Mesodermal cell (in vitro differentiated cells): ENCODE measurements at regions not wholly inside any gene's neighbourhood (a gene's known extent, or its start where the extent isn't known, plus 50 kb on each side); places are given as distances from the start of the nearest gene placed in this dataset.

Experiments
- H3K27ac ChIP-seq: 2 replicates; pipeline ENCODE4 v1.7.0; 2013; ENCODE audit warnings: mild to moderate bottlenecking, low read depth, low read length, moderate library complexity; ENCODE audit not compliant: severe bottlenecking
- H3K36me3 ChIP-seq: 2 replicates; pipeline ENCODE4 v1.7.1; 2013; ENCODE audit warnings: mild to moderate bottlenecking, low read length, moderate library complexity; ENCODE audit not compliant: control insufficient read depth, insufficient read depth
- H3K4me1 ChIP-seq: one replicate; pipeline ENCODE4 v1.7.1; 2013; ENCODE audit warnings: mild to moderate bottlenecking, low read length; ENCODE audit not compliant: insufficient read depth, control insufficient read depth, poor library complexity, severe bottlenecking
- H3K4me3 ChIP-seq: 2 replicates; pipeline ENCODE4 v1.7.0; 2013; ENCODE audit warnings: low read length, control low read depth, mild to moderate bottlenecking; ENCODE audit not compliant: insufficient read depth, poor library complexity, severe bottlenecking; ENCODE audit errors: extremely low read depth
- H3K9me3 ChIP-seq: 2 replicates; pipeline ENCODE4 v1.7.1; 2013; ENCODE audit warnings: mild to moderate bottlenecking, low read length, moderate library complexity; ENCODE audit not compliant: control insufficient read depth
- WGBS, 2 experiments: methylation state at CpG; one replicate each; pipeline ENCODE4 v1.1.5; 2013; ENCODE audit warnings: missing lambda C conversion rate in 2 of 2; ENCODE audit not compliant: insufficient coverage in 2 of 2; 5-methylcytosine and 5-hydroxymethylcytosine counted together

DNA sequence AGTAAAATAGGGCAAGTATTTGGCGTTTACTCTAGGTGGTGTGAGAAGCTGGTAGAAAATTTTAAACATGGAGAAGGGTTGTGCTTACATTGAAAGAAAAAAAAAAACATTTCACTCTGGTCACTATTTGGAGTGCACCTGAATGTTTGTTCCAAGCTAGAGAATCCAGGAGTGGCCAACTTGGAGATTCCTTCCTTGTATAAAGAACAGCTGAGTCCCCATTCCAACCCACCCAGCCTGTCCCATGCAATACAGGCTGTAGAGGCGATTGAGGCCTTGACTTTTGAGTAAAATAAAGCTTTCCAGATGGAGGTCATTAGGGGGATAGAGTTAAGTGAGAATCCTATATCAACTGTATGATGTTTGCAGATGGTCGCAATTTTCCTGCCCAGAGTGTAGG, 203.8 kb upstream of the SYT4 start:
- Histone ChIP-seq H3K27ac (no peak overlapping the region), H3K9me3 (peaks cover 12% of the 10 kb centered on the region), H3K36me3 (no peaks in the 10 kb centered on the region), H3K4me1 (no peaks in the 10 kb centered on the region), H3K4me3 (no peak overlapping the region)
- 90 to 92% methylated on average over 2 of the region's 3 CpGs for WGBS, 2 experiments

DNA sequence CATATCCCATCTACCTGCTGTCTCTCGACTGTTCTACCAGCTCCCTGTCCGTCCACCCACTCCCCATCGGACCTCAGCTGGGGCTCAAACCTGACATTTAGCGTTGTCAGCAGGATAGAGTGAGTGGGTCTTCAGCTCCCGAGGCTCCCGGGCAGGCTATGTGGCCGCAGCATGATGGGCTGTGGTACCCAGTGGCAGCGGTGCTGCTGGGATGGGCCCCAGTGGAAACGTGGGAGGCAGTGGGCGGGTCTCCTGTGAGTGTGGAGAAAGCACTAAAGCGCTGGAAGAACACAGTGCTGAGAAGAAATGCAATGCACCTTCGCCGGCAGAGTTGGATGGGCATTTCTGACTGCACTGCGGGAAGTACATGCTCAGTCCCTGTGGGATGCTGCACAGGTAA, 204.8 kb upstream of the SYT4 start:
- H3K27ac ChIP-seq = no peak overlapping the region
- H3K36me3 ChIP-seq = no peaks in the 10 kb centered on the region
- no peaks in the 10 kb centered on the region for H3K4me1 ChIP-seq
- no peak overlapping the region for H3K4me3 ChIP-seq
- WGBS, 2 experiments = 92 to 94% methylated on average over 14 of the region's 14 CpGs
- peaks cover 12% of the 10 kb centered on the region for H3K9me3 ChIP-seq

DNA sequence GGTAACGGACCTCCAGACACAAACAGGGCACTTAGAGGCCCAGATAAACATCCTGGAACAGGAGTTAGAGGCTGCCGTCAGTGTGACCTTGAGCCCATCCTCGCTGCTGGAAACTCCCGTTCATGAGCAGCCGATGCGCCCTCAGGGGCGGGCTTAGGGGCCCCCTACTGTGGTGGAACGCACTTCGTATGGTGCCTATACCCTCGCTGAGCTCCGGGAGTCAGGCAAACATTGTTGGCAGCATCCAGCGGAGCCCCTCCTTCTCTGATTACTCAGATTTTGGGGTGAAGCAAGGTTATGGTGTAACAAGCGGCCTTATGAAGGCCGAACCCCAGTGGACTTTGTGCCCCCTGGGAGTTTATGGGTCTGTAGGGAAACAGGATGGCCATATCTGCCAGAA, 205.3 kb upstream of the SYT4 start:
- 88 to 91% methylated on average over 10 to 11 of the region's 14 CpGs for WGBS, 2 experiments
- H3K4me1 ChIP-seq = no peaks in the 10 kb centered on the region
- H3K9me3 ChIP-seq = peaks cover 12% of the 10 kb centered on the region
- no peaks in the 10 kb centered on the region for H3K36me3 ChIP-seq
- no peak overlapping the region for H3K4me3 ChIP-seq
- no peak overlapping the region for H3K27ac ChIP-seq

DNA sequence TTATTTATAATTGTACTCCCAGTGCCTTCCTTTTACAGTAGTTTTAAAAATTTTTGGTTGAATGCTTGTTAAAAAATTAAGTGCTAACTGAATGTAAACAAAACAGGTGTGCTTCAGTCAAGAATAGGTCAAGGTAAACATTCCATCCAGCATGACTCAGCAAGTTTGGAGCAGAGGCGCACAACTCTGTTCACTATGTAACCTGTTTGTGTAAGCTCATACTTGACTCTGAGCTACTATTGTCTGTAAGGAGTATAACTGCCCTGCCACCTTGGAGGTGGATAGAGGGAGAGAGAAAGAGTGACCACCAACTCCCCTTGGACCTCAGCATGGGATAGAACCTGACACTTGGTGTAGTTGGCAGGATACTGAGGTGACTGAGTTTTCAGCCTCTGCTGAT, 207.4 kb upstream of the SYT4 start:
- 86% methylated on average over 1 of the region's 1 CpG for WGBS, 2 experiments
- Histone ChIP-seq H3K27ac (no peak overlapping the region), H3K36me3 (no peaks in the 10 kb centered on the region), H3K9me3 (peaks cover 12% of the 10 kb centered on the region), H3K4me3 (no peak overlapping the region), H3K4me1 (no peaks in the 10 kb centered on the region)

DNA sequence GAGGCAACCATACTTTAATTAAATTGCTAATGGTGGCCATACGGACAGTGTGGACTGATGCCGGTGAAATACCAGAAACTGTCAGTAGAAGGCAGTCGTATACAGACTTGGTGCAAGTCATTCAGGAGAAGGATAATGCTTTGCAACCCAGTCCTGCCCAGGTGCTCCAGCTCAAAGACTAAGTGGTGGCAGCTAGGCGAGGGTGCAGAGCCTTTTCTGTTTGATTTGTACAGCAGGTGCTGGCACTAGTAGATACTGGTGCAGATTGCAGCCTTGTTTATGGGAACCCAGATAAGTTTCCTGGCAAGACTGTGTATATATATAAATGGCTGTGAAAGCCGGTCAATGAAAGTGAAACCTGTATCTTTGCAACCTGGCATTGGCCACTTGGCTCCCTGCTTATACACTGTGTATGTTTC, 208.3 kb upstream of the SYT4 start:
- no peak overlapping the region for H3K27ac ChIP-seq
- no peaks in the 10 kb centered on the region for H3K4me1 ChIP-seq
- 89% methylated on average over 4 of the region's 5 CpGs for WGBS, 2 experiments
- H3K36me3 ChIP-seq = no peaks in the 10 kb centered on the region
- H3K4me3 ChIP-seq = no peak overlapping the region
- H3K9me3 ChIP-seq = peaks cover 12% of the 10 kb centered on the region

DNA sequence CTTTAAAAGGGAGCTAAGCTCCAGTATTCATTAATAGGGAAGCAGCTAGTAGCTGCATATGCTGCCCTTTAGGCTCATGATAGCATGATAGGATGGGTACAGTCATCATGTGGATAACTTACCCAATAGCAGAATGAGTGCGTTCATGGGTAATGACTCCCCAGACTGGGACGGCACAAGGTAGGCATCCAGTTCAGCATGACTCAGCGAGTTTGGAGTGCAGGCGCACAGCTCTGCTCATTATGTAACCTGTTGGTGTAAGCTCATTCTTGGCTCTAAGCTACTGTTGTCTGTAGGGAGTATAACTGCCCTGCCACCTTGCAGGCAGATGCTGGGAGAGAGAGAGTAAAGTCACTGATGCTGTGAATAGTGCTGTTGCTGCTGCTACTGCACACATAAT, 209.2 kb upstream of the SYT4 start:
- H3K9me3 ChIP-seq = peaks cover 12% of the 10 kb centered on the region
- no peak overlapping the region for H3K4me3 ChIP-seq
- no peaks in the 10 kb centered on the region for H3K36me3 ChIP-seq
- H3K27ac ChIP-seq = no peak overlapping the region
- 93 to 98% methylated on average over 3 to 4 of the region's 4 CpGs for WGBS, 2 experiments
- no peaks in the 10 kb centered on the region for H3K4me1 ChIP-seq

DNA sequence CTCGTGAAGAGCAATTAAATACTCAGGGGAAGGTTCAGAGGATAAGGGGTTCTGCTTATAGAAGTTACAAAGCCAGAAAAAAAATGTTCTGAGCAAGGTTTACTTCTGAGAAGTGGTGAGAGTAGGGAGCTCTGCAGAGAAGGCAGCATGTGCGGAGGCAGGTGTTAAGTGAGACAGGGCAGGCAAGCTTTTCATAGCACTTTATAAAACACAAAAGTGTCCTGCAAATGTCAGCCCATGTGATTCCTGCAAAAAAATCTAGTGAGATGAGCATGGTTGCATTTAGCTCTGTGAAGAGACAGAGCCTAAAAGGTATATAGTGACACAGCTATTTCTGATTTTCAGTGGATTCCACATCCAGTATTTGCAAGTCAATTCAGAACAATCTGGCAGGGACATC, 223.8 kb upstream of the SYT4 start:
- no peaks in the 10 kb centered on the region for H3K9me3 ChIP-seq
- 96 to 100% methylated on average over 2 of the region's 2 CpGs for WGBS, 2 experiments
- H3K4me1 ChIP-seq = no peaks in the 10 kb centered on the region
- H3K36me3 ChIP-seq = no peaks in the 10 kb centered on the region
- no peak overlapping the region for H3K27ac ChIP-seq
- H3K4me3 ChIP-seq = no peak overlapping the region

DNA sequence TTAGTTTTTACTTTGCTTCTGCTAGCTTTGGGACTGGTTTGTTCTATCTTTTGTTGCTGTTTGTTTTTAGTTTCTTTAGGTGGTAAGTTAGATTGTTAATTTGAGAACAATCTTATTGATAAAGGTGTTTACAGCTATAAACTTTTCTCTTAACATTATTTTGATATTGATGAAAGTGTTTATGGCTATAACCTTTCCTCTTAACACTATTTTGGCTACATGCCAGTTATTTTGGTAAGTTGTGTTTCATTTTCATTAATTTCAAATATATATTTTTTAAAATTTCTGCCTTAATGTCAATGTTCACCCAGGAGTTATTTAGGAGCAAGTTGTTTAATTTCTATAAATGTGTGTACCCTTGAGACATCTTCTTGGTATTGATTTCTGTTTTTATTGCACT, 229.6 kb upstream of the SYT4 start:
- Histone ChIP-seq H3K4me3 (no peak overlapping the region), H3K36me3 (no peaks in the 10 kb centered on the region), H3K27ac (no peak overlapping the region), H3K9me3 (peaks cover 13% of the 10 kb centered on the region), H3K4me1 (no peaks in the 10 kb centered on the region)

DNA sequence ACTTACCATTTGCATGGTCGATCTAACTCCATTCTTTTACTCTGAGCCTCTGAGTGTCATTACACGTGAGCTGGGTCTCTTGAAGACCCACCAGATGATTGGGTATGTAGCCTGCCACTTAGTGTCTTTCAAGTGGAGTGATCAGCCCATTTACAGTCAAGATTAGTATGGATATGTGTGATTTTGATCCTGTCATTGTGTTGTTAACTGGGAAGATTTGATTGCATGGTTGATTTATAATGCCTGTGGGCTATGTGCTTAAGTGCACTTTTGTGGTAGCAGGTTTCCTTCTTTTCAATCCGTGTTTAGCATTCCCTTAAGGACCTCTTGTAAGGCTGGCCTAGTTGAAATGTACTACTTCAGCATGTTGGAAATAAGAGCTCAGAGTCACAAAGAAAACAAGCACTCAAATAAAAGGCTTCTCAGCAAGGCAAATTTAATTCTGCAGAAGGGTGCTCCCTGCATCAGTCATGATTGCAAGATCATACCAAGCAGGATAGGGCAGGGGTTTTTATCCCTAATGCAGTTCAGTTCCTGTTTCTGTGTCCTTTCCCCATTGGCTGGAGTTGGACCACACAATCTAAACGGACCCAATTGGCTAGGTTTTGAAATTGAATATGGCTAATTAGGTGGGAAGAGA, 230.7 kb upstream of the SYT4 start:
- H3K4me3 ChIP-seq = no peak overlapping the region
- no peaks in the 10 kb centered on the region for H3K4me1 ChIP-seq
- no peak overlapping the region for H3K27ac ChIP-seq
- WGBS, 2 experiments = 74% methylated on average over 3 to 4 of the region's 4 CpGs
- peaks cover 13% of the 10 kb centered on the region for H3K9me3 ChIP-seq
- H3K36me3 ChIP-seq = no peaks in the 10 kb centered on the region

DNA sequence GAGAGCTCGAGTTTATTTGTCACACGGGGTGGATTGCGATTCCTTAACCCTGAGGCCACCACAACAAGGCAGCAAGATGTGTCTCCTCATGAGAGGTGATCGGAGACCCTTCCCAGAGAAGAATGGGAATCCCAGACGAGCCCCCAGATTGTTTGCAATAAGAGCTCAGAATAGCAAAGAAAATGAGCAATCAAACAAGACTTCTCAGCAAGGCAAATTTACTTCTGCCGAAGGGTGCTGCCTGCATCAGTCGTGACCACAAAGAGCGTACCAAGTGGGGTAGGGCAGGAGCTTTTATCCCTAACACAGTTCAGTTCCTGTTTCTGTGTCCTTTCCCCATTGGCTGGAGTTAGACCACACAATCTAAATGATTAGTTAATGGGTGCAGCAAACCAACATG, 237.5 kb upstream of the SYT4 start:
- Histone ChIP-seq H3K9me3 (peaks cover 16% of the 10 kb centered on the region), H3K27ac (no peak overlapping the region), H3K36me3 (no peaks in the 10 kb centered on the region), H3K4me3 (no peak overlapping the region), H3K4me1 (no peaks in the 10 kb centered on the region)
- 83 to 96% methylated on average over 5 to 8 of the region's 8 CpGs for WGBS, 2 experiments

DNA sequence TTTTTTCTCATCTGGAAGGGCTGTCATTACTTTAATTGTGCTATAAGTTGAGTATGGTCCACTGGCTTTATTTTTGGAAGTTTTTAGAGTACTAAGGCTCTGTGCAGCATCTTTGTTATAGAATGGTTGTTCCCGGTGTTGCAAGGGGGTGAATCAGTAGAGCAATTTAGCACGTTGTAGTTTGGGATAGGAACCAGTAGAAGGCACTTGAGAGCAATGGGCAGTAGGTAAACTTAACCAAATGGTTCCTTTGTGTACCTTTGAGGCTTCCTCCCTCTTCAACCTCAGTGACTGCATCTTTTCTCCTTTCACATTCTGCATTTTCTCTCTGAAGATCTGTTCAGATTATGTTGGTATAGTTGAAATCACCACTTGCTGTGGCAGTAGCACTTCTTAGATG, 238.2 kb upstream of the SYT4 start:
- peaks cover 16% of the 10 kb centered on the region for H3K9me3 ChIP-seq
- H3K4me3 ChIP-seq = no peak overlapping the region
- H3K27ac ChIP-seq = no peak overlapping the region
- 90% methylated on average over 2 of the region's 2 CpGs; no CpG with 5 or more reads in 1 of the 2 experiments for WGBS, 2 experiments
- H3K36me3 ChIP-seq = no peaks in the 10 kb centered on the region
- H3K4me1 ChIP-seq = no peaks in the 10 kb centered on the region
